ENCODE measurements at regions not wholly inside any gene's neighbourhood (a gene's known extent, or its start where the extent isn't known, plus 50 kb on each side); places are given as distances from the start of the nearest gene placed in this dataset.
"Not testable (repeated sequence)": the region's sequence is repeated elsewhere in the genome, so short reads cannot be mapped to it uniquely, and the experiment has no call there.

GRCh38 chr20:30386099-30386498 lies 871.4 kb upstream of the DEFB115 start:
- CTCF ChIA-PET (ENCODE audit: low intra/inter-chr PET ratio, low total read pairs); H3K4me2 ChIP-seq (ENCODE audit: low read depth, low read length); H3K9ac ChIP-seq (ENCODE audit: insufficient read depth, low read depth, low read length); DNase-seq (ENCODE audit: low spot score); H4K20me1 ChIP-seq (ENCODE audit: insufficient read depth, low read length); H2AFZ ChIP-seq (ENCODE audit: low read length); H3K9me3 ChIP-seq (ENCODE audit: low read length); H3K27me3 ChIP-seq (ENCODE audit: control insufficient read depth in 1 of 2, insufficient read depth in 2 of 2, low read length in 2 of 2); ATAC-seq; BruUV-seq (replicated peaks); H3K27ac ChIP-seq (ENCODE audit: extremely low read length, insufficient read depth, low read length); POLR2A ChIA-PET; H3K36me3 ChIP-seq (replicated peaks in 1 of 2; ENCODE audit: control insufficient read depth in 1 of 2, insufficient read depth in 2 of 2, low read length in 2 of 2); intact Hi-C loops (cut with micrococcal nuclease; ENCODE audit: unreplicated experiment); FAIRE-seq; H3K79me2 ChIP-seq (ENCODE audit: insufficient read depth, low read length); in situ Hi-C loops (cut with HindIII; ENCODE audit: extremely low pct_ligation_motif_present, low pct_unique_long_range_greater_than_20kb); H3K4me3 ChIP-seq (replicated peaks in 1 of 3; ENCODE audit: insufficient read depth in 1 of 3, low read depth in 2 of 3, low read length in 3 of 3): not testable (repeated sequence)
- peaks cover 10% of the 10 kb centered on the region for H3K4me1 ChIP-seq (ENCODE audit: insufficient read depth, low read length)
- 95% methylated on average over 4 of the region's 4 CpGs for WGBS (ENCODE audit: low lambda C conversion rate)

DNA sequence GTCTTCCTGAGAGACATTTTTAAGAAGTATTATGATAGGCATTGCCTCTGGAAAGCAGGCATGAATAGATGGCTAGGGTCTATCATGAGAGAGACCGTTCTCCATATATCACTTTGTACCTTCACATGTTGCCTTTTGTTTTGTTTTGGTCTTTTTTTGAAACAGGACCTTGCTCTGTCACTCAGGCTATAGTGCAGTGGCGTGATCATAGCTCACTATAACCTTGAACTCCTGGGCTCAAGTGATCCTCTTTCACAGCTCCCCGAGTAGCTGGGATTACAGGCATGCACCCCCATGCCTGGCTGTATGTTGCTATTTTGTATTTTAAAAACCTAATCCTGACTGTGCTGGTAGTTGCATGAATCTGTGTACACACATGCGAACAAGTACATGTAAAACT lies 869.6 kb upstream of the DEFB115 start:
- ATAC-seq; FAIRE-seq; H2AFZ ChIP-seq (ENCODE audit: low read length); DNase-seq (ENCODE audit: low spot score); H3K9me3 ChIP-seq (ENCODE audit: low read length); H3K9ac ChIP-seq (ENCODE audit: insufficient read depth, low read depth, low read length); H3K79me2 ChIP-seq (ENCODE audit: insufficient read depth, low read length); H3K27me3 ChIP-seq (ENCODE audit: control insufficient read depth in 1 of 2, insufficient read depth in 2 of 2, low read length in 2 of 2); H4K20me1 ChIP-seq (ENCODE audit: insufficient read depth, low read length); BruUV-seq (replicated peaks); CTCF ChIA-PET (ENCODE audit: low intra/inter-chr PET ratio, low total read pairs); intact Hi-C loops (cut with micrococcal nuclease; ENCODE audit: unreplicated experiment); H3K4me2 ChIP-seq (ENCODE audit: low read depth, low read length); H3K36me3 ChIP-seq (replicated peaks in 1 of 2; ENCODE audit: control insufficient read depth in 1 of 2, insufficient read depth in 2 of 2, low read length in 2 of 2); H3K4me3 ChIP-seq (replicated peaks in 1 of 3; ENCODE audit: insufficient read depth in 1 of 3, low read depth in 2 of 3, low read length in 3 of 3); in situ Hi-C loops (cut with HindIII; ENCODE audit: extremely low pct_ligation_motif_present, low pct_unique_long_range_greater_than_20kb); TF ChIP-seq SOX6, SOX13, NR2F6 (IDR thresholded peaks at IDR 0.05): not testable (repeated sequence)
- POLR2A ChIA-PET = interaction anchor here (1.6 kb wide), 1 partner anchor 11 kb away, joined by 7 read pairs; no protein-coding TSS in a partner anchor
- Histone ChIP-seq H3K27ac (ENCODE audit: extremely low read length, insufficient read depth, low read length) (peak overlapping the region; percentile 49), H3K4me1 (ENCODE audit: insufficient read depth, low read length) (peaks cover 10% of the 10 kb centered on the region)
- WGBS (ENCODE audit: low lambda C conversion rate) = 52% methylated on average over 4 of the region's 4 CpGs
- TF ChIP-seq SOX6 (CRISPR knock-in tag; IDR thresholded peaks at IDR 0.05) (0 out of 2 replicates have a peak, but pooled peaks have one; percentile 39), PBX2 (CRISPR knock-in tag; IDR thresholded peaks at IDR 0.05) (peak; percentile 48; the same call in 1 of the 2 replicates), SAP130 (CRISPR knock-in tag; IDR thresholded peaks at IDR 0.05; ENCODE audit: low read depth) (peak; percentile 37; the same call in 1 of the 2 replicates), ZMYM4 (CRISPR knock-in tag; IDR thresholded peaks at IDR 0.05) (peak; percentile 51; the same call in 1 of the 2 replicates), SALL1 (CRISPR knock-in tag; IDR thresholded peaks at IDR 0.05) (peak; percentile 45; the same call in 1 of the 2 replicates), SOX13 (CRISPR knock-in tag; conservative IDR thresholded peaks at IDR 0.05 in 1 of 2, IDR thresholded peaks at IDR 0.05 in 1 of 2) (peak in 1 of 2 experiments; percentile 37; a peak in 1 of 4 replicates), SOX5 (CRISPR knock-in tag; IDR thresholded peaks at IDR 0.05; ENCODE audit: borderline replicate concordance) (peak; percentile 62), NR2F6 (CRISPR knock-in tag; IDR thresholded peaks at IDR 0.05) (0 out of 2 replicates have a peak, but pooled peaks have one; percentile 9), RARA (CRISPR knock-in tag; IDR thresholded peaks at IDR 0.05) (peak; percentile 47), GATAD2A (CRISPR knock-in tag; IDR thresholded peaks at IDR 0.05) (peak; percentile 40; the same call in 1 of the 2 replicates), HOMEZ (CRISPR knock-in tag; IDR thresholded peaks at IDR 0.05; ENCODE audit: low read depth) (peak; percentile 24; the same call in 1 of the 2 replicates)
- TF ChIP-seq, protein P1, sequence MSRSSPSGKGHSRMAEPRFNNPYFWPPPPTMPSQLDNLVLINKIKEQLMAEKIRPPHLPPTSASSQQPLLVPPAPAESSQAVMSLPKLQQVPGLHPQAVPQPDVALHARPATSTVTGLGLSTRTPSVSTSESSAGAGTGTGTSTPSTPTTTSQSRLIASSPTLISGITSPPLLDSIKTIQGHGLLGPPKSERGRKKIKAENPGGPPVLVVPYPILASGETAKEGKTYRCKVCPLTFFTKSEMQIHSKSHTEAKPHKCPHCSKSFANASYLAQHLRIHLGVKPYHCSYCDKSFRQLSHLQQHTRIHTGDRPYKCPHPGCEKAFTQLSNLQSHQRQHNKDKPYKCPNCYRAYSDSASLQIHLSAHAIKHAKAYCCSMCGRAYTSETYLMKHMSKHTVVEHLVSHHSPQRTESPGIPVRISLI (CRISPR knock-in tag; IDR thresholded peaks at IDR 0.05; ENCODE audit: borderline replicate concordance) = peak; percentile 19; the same call in 1 of the 2 replicates
